GM18907 (cell line): ENCODE measurements at regions not wholly inside any gene's neighbourhood (a gene's known extent, or its start where the extent isn't known, plus 50 kb on each side); places are given as distances from the start of the nearest gene placed in this dataset.

Experiments used
- ATAC-seq: cut with Tn5 transposase; IDR thresholded peaks from one replicate; pipeline ENCODE4 v1.9.1; 2021; ENCODE audit warnings: mild to moderate bottlenecking, moderate library complexity; ENCODE audit not compliant: unreplicated experiment

DNA sequence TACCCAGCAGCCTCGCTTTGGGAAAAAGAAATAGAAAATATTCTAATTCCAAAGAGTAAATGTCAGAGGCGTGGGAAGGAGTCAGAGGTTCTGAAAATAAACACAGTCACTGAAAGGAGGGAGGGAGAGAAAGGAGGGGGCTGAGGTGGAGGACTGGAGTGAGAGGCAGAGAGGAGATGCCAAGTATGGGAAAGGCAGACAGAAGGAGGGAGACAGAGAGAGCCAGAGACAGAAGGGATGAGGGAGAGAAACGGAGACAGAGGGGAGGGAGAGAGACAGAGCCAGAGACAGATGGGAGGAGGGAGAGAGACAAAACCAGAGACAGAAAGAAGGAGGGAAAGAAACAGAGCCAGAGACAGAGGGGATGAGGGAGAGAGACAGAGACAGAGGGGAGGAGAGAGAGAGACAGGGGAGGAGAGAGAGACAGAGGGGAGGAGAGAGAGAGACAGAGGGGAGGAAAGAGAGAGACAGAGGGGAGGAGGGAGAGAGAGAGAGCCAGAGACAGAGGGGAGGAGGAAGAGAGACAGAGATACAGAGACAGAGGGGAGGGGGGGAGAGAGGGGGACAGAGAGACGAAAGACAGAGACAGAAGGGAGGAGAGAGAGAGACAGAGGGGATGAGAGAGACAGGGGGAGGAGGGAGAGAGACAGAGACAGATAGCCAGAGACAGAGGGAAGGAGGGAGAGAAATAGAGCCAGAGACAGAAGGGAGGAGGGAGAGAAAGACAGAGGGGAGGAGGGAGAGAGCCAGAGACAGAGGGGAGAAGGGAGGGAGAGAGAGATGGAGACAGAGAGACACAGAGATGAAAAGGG lies 525.5 kb downstream of the MATN1 start:
- ATAC-seq, result no peak

DNA sequence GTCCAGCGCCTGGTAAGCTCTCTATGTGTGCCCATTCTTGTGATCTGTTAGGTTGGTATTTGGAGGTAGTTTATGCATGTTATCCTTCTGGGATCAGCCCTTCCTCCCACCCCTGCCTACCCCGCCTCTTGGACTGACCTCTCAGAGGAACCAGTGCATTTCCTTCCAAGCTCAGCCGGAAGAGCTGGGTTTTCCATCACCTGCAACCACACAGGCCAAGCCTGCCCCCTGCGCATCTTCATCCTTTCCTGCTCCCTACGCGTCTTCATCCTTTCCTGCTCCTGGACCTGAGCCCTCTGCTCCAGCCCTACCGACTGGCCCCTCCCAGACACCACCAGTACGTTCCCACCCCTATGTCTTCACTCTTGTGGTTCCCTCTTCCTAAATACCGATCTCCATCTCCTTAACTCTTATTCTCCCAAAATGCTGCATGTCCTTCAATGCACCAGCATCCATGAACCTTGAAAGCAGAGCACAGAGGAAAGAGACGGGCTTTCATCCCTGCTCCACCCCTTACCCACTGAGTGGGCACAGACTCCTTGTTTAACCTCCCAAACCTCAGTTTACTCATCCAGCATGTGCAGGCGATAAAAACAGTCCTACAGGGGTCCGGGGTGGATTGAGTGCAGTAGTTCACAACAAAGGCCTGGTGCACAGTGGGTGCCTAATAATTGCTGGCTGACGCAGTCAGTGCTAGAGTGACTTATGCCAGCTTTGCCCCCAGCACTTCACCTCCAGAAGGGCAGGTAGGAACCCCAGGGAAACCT lies 526.3 kb downstream of the MATN1 start:
- ATAC-seq, result no peak

DNA sequence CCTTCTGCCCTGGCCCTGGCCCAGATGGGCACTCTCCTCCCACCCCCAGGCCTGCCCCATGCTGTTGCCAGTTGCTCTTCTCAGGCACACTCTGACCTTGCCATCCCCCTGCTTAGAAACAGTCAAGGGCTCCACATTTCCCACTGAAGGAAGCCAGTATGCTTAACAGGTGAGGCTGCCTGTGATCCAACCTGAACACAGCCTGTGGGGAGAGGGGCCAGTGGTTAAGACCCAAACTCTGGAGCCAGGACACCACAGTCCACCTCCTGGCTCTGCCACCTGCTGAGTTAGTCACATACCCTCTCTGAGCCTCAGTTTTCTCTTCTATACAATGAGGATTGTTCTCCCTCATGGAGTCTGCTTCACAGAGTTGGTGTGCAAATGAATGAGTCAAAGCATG lies 526.9 kb downstream of the MATN1 start:
- no peak for ATAC-seq

DNA sequence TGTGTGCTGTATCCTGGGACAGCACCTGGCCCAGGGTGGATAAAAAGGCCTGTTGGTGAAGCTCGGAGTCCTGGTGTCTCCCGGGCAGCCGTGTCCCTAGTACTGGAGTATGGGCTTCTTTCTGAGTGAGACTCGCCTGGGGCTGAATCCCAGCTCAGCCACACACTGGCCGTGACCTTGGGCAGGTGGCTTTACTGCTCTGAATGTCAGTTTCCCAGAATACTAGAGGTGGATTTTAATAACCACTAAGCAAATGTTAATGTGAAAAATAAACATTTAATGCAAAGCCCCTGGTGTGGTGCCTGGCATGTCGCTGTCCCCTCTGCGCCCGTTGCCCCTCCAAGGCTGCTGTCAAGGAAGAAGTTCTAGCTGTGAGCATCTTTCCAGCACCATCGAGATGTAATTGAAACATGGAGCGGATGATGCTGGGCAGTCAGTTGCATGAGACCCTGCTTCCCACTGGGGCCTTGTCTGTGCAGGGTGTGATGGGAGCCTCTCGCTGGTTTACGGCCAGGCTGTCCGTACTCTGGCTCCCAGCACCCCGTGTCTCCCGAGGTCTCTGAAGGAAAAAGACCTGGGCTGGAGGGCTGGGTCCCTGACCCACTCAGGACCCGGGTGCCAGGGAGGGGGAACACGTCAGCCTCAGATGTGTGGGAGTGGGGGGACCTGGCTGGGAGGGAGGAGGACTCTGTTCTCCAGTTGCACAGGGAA lies 527.8 kb downstream of the MATN1 start:
- ATAC-seq, result no peak

DNA sequence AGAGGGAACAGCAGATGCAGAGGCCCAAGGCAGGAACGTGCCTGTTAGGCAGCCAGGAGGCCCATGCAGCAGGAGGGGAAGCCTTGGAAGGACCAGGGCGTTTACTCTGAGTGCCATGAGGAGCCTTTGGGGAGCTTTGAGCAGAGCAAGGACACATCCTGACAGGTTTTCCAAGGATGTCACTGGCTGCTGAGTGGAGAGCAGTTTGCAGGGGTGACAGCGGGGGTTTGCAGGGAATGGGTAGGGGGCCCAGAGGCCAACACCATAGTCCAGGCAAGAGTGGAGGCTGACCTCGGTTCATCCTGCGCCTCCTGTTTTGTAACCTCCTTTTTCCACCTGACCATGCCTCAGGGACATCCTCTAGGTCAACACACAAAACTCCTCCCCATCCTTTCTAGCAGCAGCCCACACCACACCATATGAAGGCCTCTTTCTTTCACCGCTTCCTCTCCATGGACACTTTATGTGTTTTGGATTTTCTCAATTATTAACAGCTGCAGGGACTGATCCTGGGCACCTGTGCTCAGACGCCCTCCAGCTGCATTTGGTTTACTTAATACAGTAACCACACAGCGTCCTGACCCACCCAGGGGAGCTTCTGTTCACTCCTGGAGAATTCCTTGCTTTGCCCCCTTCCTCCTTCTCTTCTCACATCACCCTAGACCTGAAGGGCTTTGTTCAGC lies 528.5 kb downstream of the MATN1 start:
- ATAC-seq, result no peak

DNA sequence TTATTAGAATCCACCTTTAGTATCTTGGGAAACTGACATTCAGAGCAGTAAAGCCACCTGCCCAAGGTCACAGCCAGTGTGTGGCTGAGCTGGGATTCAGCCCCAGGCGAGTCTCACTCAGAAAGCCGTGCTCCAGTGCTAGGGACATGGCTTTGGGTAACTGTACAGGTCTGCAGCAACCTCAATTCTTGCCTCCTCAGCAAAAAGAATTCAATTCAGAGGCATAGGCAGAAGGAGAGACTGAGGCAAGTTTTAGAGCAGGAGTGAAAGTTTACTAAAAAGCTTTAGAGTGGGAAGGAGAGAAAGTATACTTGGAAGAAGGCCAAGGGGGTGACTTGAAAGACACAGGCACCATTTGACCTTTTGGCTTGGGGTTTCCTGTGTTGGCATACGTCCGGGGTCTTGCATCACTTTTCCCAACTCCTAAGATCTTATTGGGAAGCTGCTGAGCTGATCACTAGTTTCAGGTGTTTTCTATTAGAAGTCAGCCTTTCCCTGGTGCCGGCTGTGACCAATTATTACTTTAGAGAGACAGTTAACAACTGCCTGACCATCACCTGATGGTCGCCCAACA lies 529.3 kb downstream of the MATN1 start:
- no peak for ATAC-seq

DNA sequence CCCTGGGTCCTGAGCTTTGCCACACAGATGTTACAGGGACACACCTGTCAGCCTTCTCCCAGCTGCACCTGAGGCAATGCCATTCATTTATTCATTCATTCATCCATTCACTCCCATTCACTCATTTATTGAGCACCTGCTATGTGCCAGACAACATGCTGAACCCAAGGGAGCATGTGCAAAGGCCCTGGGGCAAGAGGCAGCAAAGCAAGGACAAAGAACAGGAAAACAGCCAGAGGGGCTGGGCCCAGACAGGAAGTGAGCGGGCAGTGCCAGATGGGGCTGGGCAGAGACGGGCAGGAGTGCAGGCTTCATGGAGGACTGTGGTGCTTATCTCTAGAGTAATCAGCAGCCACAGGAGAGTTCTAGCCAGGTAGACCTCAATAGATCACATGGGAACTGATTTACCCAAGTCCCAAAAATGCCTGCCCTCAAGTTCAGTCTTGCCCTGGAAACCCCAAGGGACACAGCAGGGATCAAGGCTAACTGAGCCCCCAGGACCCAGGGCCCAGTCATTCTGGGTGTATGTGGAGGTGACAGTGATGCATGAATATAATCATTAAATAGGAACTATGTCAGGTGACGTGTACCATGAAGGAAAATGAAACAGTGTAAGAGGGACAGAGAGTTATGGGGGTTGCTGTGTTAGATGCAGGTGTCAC lies 530.3 kb downstream of the MATN1 start:
- no peak for ATAC-seq

DNA sequence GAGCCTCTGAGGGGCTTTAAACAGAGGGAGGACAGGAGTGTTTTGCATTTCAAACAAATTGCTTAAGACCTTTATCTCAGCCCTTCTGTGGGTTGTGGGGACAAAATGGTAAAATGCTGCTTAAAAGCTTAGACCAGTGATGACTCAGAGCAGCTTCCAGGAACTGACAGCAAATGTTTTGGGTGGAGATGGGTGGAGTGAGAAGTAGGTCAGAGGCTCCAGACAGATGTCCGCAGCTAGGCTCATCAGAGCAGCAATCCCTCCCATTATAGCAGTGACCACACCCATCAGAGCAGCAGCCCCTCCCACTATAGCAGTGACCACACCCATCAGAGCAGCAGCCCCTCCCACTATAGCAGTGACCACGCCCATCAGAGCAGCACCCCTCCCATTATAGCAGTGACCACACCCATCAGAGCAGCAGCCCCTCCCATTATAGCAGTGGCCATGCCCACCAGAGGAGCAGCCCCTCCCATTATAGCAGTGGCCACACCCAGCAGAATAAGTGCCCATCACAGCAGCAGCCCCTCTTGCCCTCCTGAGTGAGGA lies 532.2 kb downstream of the MATN1 start:
- ATAC-seq, result no peak

DNA sequence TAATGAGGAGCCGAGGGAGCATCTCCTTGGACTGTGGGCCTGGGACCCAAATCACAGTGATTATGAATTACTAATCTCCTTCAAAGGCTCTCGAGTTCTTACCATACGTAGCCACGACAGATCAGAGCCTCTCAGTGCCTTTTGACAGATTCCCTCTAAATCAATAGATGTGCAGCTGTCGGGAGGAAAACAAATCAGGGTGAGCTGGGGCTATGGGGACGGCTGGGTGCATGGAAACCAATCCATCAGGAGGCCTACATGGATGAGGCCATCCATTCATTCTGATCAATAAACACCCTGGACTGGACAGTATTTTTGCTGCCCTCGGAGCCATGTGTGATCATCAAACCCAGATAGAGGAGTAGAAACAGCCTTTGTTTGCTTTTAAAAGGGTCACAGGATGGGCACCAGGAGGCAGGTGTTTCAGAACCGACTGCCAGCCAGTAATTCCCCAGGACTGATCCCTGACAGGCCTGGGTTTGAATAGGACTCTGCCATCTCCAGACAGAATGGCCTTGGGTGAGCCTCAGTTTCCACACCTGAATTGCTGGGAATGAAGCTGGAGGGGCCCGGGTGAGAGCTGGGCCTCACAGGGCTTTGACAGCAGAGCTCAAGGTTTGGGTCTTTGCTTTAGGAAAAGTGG lies 532.8 kb downstream of the MATN1 start:
- no peak for ATAC-seq

DNA sequence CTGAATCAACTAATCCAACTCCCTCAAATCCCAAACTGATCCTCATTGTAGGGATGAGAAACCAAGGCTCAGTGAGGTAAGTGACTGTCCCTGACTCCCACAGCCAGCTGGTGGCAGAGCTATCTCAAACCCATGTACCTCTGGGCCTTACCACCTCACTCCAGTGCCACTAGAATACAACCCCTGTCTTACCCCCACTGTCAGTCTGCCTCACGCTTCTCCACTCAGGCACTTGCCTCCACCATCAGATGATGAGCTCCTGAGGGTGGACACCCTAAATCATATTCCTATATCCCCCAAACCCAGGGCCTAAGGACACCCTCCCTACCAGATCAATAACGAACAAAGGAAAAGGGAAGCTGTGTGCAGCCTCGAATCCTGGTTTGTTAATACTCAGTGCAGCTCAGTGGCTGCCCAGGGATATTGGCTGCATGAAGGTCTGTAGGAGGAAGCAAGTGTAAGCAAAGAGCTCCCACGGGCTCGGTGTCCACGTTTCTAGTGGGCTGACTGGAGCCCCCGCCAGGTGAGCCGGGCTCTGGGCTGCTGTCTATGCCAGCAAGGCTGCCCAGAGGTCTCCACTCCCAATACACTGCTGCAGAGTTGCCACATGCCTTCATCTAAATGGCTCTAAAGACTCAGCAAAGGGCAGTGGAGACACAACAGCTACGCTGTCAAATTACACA lies 533.4 kb downstream of the MATN1 start:
- no peak for ATAC-seq

DNA sequence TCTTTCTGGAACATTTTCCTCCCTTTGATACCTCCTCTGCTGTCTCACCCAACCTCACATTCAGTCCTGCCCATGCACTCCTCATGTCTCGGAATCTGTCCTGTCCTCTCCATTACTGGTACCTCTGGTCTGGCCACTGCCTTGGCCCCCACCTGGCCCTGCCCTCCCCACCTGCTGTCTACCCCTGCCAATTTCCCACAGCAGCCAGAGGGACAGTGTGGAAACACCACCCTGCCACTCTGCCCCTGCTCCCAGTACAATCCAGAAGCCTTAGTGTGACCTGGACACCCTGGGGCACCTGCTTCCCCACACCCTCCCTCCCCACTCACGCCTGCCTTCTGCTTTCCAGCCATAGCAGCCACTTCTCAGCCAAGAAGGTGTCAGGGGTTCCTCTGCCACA lies 534.4 kb downstream of the MATN1 start:
- ATAC-seq, result no peak

DNA sequence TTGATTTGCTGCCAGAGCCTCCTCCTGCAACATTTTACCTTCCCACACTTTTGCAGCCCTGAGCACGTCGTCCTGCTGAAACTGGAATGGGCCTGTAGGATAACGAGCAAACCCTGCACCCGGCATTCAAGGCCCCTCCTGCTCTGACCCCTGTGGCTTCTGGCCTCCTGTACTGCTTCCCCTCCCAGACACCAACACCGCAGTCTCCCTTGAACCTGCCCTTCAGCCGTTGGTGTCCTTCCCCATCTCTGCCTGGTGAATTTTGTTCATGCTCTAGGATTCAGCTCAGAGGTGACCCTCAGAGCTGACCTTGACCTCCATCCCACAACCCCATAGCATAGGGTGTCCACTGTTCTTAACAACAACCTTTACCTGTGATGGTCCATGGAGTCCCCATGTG lies 535.1 kb downstream of the MATN1 start:
- ATAC-seq, result no peak

DNA sequence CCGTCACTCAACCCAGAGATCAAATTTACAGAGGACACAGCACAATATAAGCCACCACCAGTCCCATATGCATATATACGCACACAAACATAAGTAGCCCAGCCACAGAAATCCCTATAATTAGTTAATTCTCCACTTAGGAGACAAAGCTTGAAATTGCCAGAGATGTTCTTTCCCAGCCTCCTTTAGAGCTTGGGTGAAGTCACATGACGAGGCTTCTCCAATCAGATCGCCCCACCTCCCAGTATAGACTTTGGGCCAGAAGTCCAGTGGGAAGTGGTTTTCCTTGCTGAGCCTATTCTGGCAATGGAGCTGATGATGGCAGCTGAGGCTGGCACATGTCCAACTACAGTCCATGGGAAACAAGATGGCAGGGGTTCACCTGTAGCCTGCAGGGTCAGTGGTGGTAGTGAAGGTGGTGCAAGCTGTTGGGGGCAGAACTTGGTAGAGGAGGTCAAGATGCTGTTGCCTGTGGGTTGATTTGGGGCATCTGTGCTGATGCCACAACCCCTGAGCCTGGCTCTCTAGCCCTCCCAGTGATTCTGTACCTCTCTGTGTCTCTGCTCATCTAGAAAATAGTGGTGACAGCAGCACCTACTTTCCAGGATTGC lies 535.9 kb downstream of the MATN1 start:
- ATAC-seq, result no peak

DNA sequence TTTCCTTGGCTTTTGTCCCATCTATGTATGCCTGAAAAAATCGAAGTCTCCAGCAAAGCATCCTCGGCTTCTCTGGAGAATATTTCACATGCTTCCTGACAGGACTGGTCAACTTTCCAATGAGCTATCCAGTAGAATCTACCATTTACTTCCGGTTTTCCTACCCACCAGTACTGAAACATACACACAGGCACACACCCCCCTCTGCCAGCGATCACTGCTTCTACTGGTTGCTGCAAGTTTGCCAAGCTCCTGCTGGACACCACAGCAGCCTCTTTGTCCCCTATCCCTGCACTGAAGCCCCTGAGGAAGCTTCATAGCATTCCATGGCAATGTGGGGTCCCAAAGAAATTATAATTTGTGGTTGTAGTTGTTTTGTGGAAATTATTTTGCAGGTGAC lies 536.8 kb downstream of the MATN1 start:
- no peak for ATAC-seq

DNA sequence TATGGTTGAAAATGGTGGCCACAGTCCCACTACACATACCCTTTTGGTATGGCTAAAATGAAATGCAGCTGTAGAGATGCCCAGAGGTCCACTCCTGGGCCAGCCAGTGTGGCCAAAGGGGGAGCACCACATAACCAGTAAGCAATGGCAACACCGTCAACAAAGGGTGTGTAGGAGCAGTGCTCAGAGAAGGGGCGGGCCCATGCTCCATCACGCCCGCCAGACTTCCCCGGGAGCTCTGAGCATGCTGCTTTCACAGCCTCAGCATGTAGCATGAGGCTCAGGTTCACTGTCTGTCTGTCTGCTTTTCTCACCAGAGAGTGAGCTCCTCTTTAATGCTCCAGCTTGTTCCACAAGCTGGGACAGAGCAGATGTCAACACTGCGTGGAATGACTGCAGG lies 537.6 kb downstream of the MATN1 start:
- ATAC-seq, result no peak

DNA sequence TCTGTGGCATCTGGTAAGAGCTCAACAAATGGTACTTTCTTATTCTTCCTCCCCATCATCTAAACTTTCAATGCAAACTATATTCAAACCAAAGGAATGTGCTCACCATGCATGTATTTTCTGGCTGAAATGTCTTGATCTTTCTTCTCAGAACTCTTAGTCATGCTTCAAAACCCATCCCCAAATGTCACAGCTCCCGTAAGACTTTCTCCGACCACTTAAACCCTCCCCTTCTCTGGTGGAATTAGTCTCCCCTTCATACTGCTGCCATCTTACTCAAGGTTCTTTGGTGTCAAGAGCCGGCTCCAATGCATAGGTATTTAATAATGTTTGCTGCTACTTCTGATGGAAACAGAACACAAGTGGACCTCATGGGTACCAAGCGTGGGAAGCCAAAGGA lies 538.1 kb downstream of the MATN1 start:
- ATAC-seq, result no peak

DNA sequence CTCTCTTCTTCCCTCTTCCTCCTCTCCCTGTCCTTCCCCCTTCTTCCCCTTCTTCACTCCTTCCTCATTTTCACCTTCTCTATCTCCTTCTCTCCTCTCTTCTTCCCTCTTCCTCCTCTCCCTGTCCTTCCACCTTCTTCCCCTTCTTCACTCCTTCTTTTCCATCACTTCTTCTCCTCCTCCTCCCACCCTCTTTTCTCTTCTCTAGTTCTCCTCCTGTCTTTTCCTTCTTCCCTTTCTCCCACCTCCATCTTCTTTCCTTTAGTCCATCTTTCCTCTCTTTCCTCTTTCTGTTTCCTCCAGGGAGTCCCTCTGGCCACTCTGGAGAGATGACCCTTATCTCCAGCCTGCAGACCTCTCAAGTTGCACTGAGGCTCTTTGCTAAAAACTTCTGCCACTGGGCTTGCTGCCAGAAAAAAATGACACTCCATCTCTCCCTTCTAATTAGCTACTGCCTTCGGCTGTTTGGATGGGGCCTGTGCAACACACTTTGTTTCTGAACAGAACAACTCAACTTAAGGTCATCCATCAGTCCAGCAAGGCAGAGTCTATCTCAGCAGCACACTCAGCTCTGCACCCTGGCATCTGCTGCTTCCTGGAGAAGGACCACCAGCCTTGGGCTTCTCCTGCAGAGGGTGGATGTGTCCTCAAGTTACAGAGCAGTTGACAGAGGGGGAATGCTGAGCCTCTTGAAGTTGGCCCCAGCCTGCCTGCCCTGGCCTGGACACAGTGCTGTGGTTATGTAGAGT lies 538.8 kb downstream of the MATN1 start:
- ATAC-seq, result no peak

DNA sequence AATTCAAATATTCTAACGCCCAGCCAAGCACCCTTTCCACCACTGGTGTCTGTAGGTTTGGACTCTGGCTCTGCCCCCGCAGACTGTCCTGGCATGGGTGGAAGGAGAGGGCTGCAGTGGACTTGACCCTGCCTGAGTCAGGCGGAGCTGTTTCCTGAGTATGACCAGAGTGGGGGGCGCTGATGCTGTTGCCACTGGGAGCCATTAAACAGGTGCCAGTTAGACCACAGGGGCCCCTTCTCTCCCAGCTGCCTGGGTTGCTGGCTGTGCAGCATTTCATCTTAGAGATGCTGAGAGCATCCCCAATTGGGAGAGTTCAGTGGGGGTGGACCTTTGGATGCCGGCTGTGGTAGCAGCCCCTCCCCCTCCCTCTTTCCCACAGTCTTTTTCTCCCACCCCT lies 539.5 kb downstream of the MATN1 start:
- ATAC-seq, result no peak
